ENCODE measurements at regions not wholly inside any gene's neighbourhood (a gene's known extent, or its start where the extent isn't known, plus 50 kb on each side); places are given as distances from the start of the nearest gene placed in this dataset.

- Histone ChIP-seq H2AFZ (ENCODE audit: low read depth) (no peak overlapping the region), H3K9me2 (no peaks in the 10 kb centered on the region), H3K4me1 (ENCODE audit: control insufficient read depth in 1 of 2, insufficient read depth in 2 of 2, low read depth in 1 of 2, low read length in 1 of 2) (no peaks in the 10 kb centered on the region; a peak in 1 of 4 replicates), H3K27me3 (ENCODE audit: insufficient read depth) (no peaks in the 10 kb centered on the region), H3K4me2 (no peak overlapping the region), H3K79me2 (ENCODE audit: insufficient read depth) (no peaks in the 10 kb centered on the region), H3K9ac (no peak overlapping the region), H3F3A (replicated peaks; ENCODE audit: insufficient read depth) (no peaks in the 10 kb centered on the region), H3K36me3 (replicated peaks in 1 of 2; ENCODE audit: control insufficient read depth in 1 of 2, insufficient read depth in 2 of 2, low read length in 1 of 2) (no peaks in the 10 kb centered on the region), H4K20me1 (ENCODE audit: insufficient read depth) (no peaks in the 10 kb centered on the region), H3K27ac (ENCODE audit: low read depth in 2 of 2, low read length in 1 of 2) (no peak overlapping the region), H3K9me3 (no peaks in the 10 kb centered on the region), H3K4me3 (ENCODE audit: low read depth in 2 of 2, low read length in 1 of 2) (no peak overlapping the region)
- DNase-seq = no peak
- CTCF ChIA-PET = interaction anchor here (0.6 kb wide), 1 partner anchor 38 kb away, joined by 4 read pairs; no protein-coding TSS in a partner anchor
- WGBS (ENCODE audit: low lambda C conversion rate) = 74% methylated on average over 11 of the region's 14 CpGs
- POLR2A ChIA-PET = no interaction called here
- no peak for TF ChIP-seq MXI1 (IDR thresholded peaks at IDR 0.05; ENCODE audit: low read depth, low read length)
- no peak for TF ChIP-seq GATA2 (CRISPR knock-in tag; IDR thresholded peaks at IDR 0.05)
- TF ChIP-seq IRF3 (IDR thresholded peaks at IDR 0.05; ENCODE audit: low read depth, low read length) = no peak
- no peak for TF ChIP-seq TAF1 (IDR thresholded peaks at IDR 0.05; ENCODE audit: borderline replicate concordance, low read depth, low read length)
- no peak for TF ChIP-seq FOXM1 (IDR thresholded peaks at IDR 0.05; ENCODE audit: low read depth)
These were observed 75.5 kb upstream of the CDK20 start for GRCh38 chr9:88049677-88050307.

GRCh38 chr9:88046542-88046941 is 72.2 kb upstream of the CDK20 start:
- H3F3A ChIP-seq (replicated peaks; ENCODE audit: insufficient read depth) = no peaks in the 10 kb centered on the region
- H2AFZ ChIP-seq (ENCODE audit: low read depth) = no peak overlapping the region
- no peaks in the 10 kb centered on the region for H3K36me3 ChIP-seq (replicated peaks in 1 of 2; ENCODE audit: control insufficient read depth in 1 of 2, insufficient read depth in 2 of 2, low read length in 1 of 2)
- POLR2A ChIA-PET = no interaction called here
- no peaks in the 10 kb centered on the region for H3K4me1 ChIP-seq (ENCODE audit: control insufficient read depth in 1 of 2, insufficient read depth in 2 of 2, low read depth in 1 of 2, low read length in 1 of 2)
- H3K27ac ChIP-seq (ENCODE audit: low read depth in 2 of 2, low read length in 1 of 2) = no peak overlapping the region
- no peaks in the 10 kb centered on the region for H4K20me1 ChIP-seq (ENCODE audit: insufficient read depth)
- no peaks in the 10 kb centered on the region for H3K9me2 ChIP-seq
- H3K4me2 ChIP-seq = no peak overlapping the region
- no peaks in the 10 kb centered on the region for H3K79me2 ChIP-seq (ENCODE audit: insufficient read depth)
- H3K4me3 ChIP-seq (ENCODE audit: low read depth in 2 of 2, low read length in 1 of 2) = no peak overlapping the region
- TF ChIP-seq TCF12 (IDR thresholded peaks at IDR 0.05) (no peak), RCOR1 (IDR thresholded peaks at IDR 0.05; ENCODE audit: low read length) (no peak), TEAD4 (IDR thresholded peaks at IDR 0.05; ENCODE audit: borderline replicate concordance, insufficient read depth) (no peak), PBX3 (IDR thresholded peaks at IDR 0.05) (no peak), MEF2A (IDR thresholded peaks at IDR 0.05; ENCODE audit: borderline replicate concordance, low read depth) (no peak), MAX (IDR thresholded peaks at IDR 0.05; ENCODE audit: low read depth) (no peak), CHD2 (IDR thresholded peaks at IDR 0.05; ENCODE audit: low read length, partially characterized antibody) (no peak)
- H3K9ac ChIP-seq = no peak overlapping the region
- no peaks in the 10 kb centered on the region for H3K9me3 ChIP-seq
- 38% methylated on average over 3 of the region's 3 CpGs for WGBS (ENCODE audit: low lambda C conversion rate)
- H3K27me3 ChIP-seq (ENCODE audit: insufficient read depth) = no peaks in the 10 kb centered on the region
- no peak for DNase-seq
- CTCF ChIA-PET = interaction anchor here (1.0 to 1.4 kb wide), 2 partner anchors 30 to 245 kb away, joined by 3 read pairs; no protein-coding TSS in a partner anchor

All from SK-N-SH (cell line).